ENCODE measurements at regions not wholly inside any gene's neighbourhood (a gene's known extent, or its start where the extent isn't known, plus 50 kb on each side); places are given as distances from the start of the nearest gene placed in this dataset.

- TF ChIP-seq CTCF (IDR thresholded peaks at IDR 0.05; ENCODE audit: borderline replicate concordance, extremely low read depth, low read length, poor library complexity, severe bottlenecking) (no peak), EZH2 (IDR thresholded peaks at IDR 0.05; ENCODE audit: borderline replicate concordance, low read depth, low read length, severe bottlenecking) (no peak)
These were observed 464.0 kb downstream of the TRIB2 start for GRCh38 chr2:13180729-13181128.
